A673 (cell line): ENCODE measurements at regions not wholly inside any gene's neighbourhood (a gene's known extent, or its start where the extent isn't known, plus 50 kb on each side); places are given as distances from the start of the nearest gene placed in this dataset.

Experiments
- BruUV-seq: library from RNA; stranded (reverse); fragments of 400-500 nt; replicated peaks from 2 replicates; lab custom pipeline; 2021; lab: Mats Ljungman, UMichigan
- CTCF ChIA-PET: fragments of 300-600 bp; sonication (Branson Sonifier 250); formaldehyde crosslinking; loops from one replicate; lab custom pipeline; 2022; ENCODE audit warnings: antibody characterized with exemption; lab: Charles Lee
- POLR2A ChIA-PET: fragments of 300-600 bp; sonication (Branson Sonifier 250); formaldehyde crosslinking; loops from one replicate; lab custom pipeline; 2022; ENCODE audit warnings: antibody characterized with exemption; ENCODE audit not compliant: low non-redundant PET; lab: Charles Lee
- DNase-seq: peaks from one replicate; pipeline ENCODE4 v3.0.0-alpha.2; 2015; ENCODE audit warnings: low spot score
- H3K27ac ChIP-seq: fragments of 200-600 bp; sonication (generic); 2 replicates; pipeline ENCODE4 v1.5.1; 2016; ENCODE audit warnings: mixed run types, low read depth, mild to moderate bottlenecking, mixed read lengths, antibody characterized with exemption, low read length; ENCODE audit not compliant: poor library complexity, severe bottlenecking
- H3K27me3 ChIP-seq: fragments of 200-600 bp; sonication (generic); replicated peaks from 2 replicates; pipeline ENCODE4 v1.6.1; 2017; ENCODE audit warnings: mixed run types, low read depth, mild to moderate bottlenecking, mixed read lengths, antibody characterized with exemption, low read length; ENCODE audit not compliant: insufficient read depth, poor library complexity
- H3K36me3 ChIP-seq: fragments of 200-600 bp; sonication (generic); 2 replicates; pipeline ENCODE4 v1.6.1; 2016; ENCODE audit warnings: mixed run types, mild to moderate bottlenecking, mixed read lengths, antibody characterized with exemption, low read length; ENCODE audit not compliant: insufficient read depth, poor library complexity, severe bottlenecking
- H3K4me1 ChIP-seq: fragments of 200-600 bp; sonication (generic); 2 replicates; pipeline ENCODE4 v1.6.1; 2017; ENCODE audit warnings: mixed run types, mild to moderate bottlenecking, mixed read lengths, antibody characterized with exemption, low read length; ENCODE audit not compliant: insufficient read depth, poor library complexity, severe bottlenecking
- H3K4me3 ChIP-seq: fragments of 200-600 bp; sonication (generic); 2 replicates; pipeline ENCODE4 v1.5.1; 2016; ENCODE audit warnings: low read depth, mixed run types, mild to moderate bottlenecking, mixed read lengths, low read length; ENCODE audit not compliant: poor library complexity, severe bottlenecking
- H3K9me3 ChIP-seq: fragments of 200-600 bp; sonication (generic); 2 replicates; pipeline ENCODE4 v1.6.1; 2016; ENCODE audit warnings: mixed run types, low read depth, mild to moderate bottlenecking, mixed read lengths, antibody characterized with exemption, low read length; ENCODE audit not compliant: poor library complexity, severe bottlenecking
- EZH2 ChIP-seq: fragments of 200-600 bp; sonication (generic); IDR thresholded peaks from 2 replicates; pipeline ENCODE4 v1.6.1; 2017; ENCODE audit warnings: borderline replicate concordance, low read depth, mild to moderate bottlenecking, mixed read lengths, antibody characterized with exemption, low read length; ENCODE audit not compliant: poor library complexity, severe bottlenecking
- intact Hi-C: fragments of 100-400 bp; cut with micrococcal nuclease; formaldehyde crosslinking; loops from one replicate; pipeline ENCODE4 v1.10.0; 2022; ENCODE audit not compliant: unreplicated experiment
- TF ChIP-seq, protein P1 (sequence below): fragments of 300-800, 200-600 bp; sonication (generic); conservative IDR thresholded peaks from 2 replicates; pipeline ENCODE4 v1.5.1; 2017; ENCODE audit warnings: low read depth, mild to moderate bottlenecking, antibody characterized with exemption, low read length, moderate library complexity, mixed read lengths

DNA sequence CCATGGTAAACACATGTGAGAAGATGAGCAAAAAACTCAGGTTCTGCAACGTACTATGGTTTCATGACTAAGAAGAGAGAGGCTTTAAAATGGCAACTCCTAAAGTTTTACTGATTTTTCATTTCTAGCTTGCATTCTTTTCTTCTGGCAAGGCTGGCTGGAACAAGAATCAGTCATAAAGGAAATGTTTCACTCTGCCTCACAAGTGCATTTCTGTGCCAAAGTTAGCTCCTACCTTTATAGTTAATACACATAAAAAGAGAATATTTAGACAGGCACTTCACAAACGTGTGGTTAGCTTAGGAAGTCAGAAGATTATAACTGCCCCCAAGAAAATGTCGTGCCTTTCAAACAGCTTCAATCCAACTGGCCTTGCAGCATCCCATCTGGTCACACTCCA lies 417.1 kb upstream of the CDH11 start:
- H3K4me1 ChIP-seq: peaks cover 31% of the 10 kb centered on the region
- intact Hi-C loops: no loop called here
- no peaks in the 10 kb centered on the region for H3K9me3 ChIP-seq
- no peak overlapping the region for H3K27ac ChIP-seq
- no peaks in the 10 kb centered on the region for H3K36me3 ChIP-seq
- ChIA-PET CTCF (no interaction called here), POLR2A (interaction anchor here (0.7 kb wide), 1 partner anchor 276 kb away, joined by 4 read pairs; no protein-coding TSS in a partner anchor)
- DNase-seq: no peak
- TF ChIP-seq, protein P1, sequence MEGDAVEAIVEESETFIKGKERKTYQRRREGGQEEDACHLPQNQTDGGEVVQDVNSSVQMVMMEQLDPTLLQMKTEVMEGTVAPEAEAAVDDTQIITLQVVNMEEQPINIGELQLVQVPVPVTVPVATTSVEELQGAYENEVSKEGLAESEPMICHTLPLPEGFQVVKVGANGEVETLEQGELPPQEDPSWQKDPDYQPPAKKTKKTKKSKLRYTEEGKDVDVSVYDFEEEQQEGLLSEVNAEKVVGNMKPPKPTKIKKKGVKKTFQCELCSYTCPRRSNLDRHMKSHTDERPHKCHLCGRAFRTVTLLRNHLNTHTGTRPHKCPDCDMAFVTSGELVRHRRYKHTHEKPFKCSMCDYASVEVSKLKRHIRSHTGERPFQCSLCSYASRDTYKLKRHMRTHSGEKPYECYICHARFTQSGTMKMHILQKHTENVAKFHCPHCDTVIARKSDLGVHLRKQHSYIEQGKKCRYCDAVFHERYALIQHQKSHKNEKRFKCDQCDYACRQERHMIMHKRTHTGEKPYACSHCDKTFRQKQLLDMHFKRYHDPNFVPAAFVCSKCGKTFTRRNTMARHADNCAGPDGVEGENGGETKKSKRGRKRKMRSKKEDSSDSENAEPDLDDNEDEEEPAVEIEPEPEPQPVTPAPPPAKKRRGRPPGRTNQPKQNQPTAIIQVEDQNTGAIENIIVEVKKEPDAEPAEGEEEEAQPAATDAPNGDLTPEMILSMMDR: no peak
- TF ChIP-seq EZH2: no peak
- BruUV-seq: no TSS peak
- no peak overlapping the region for H3K4me3 ChIP-seq
- no peaks in the 10 kb centered on the region for H3K27me3 ChIP-seq

DNA sequence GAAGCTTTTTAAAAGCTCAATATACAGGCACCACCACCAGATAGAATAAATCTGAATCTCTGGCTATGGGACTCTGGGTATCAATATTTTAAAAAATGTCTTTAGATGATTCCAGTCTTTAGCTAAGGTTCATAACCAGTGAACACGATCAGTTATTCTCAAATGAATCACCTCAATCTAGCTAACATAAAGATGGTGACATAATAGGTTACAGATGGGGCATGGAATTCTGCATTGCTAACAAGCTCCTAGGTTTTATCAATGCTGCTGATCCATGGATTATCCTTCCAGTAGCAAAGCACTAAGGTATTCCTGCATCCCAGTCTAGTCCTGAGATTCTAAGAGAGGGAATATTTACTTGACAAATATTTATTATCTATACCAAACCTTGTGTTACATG lies 415.5 kb upstream of the CDH11 start:
- Histone ChIP-seq H3K4me1 (peaks cover 20% of the 10 kb centered on the region), H3K4me3 (no peak overlapping the region), H3K27ac (no peak overlapping the region), H3K36me3 (no peaks in the 10 kb centered on the region), H3K27me3 (no peaks in the 10 kb centered on the region), H3K9me3 (no peaks in the 10 kb centered on the region)
- intact Hi-C loops: no loop called here
- no TSS peak for BruUV-seq
- ChIA-PET CTCF (no interaction called here), POLR2A (no interaction called here)
- no peak for DNase-seq
- no peak for TF ChIP-seq EZH2
- TF ChIP-seq, protein P1: no peak

DNA sequence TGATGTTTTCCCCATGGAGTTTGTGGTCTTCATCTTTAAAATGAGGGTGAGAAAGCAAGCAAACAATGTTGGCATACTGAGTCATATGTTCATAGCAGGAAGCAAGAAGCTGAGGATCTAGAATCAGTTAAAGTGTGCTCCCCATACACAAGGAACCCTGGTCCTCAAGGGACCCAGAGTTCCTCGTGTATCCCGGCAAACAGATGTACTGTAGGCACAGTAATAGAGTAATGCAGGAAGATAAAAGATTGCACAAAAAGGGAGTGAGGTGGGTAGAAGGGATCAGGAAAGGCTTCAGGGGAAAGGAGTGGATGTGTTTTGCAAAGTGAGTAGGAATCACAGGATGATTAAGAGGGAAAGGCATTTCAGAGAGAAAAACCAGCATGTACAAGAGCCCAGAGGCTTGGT lies 412.3 kb upstream of the CDH11 start:
- Histone ChIP-seq H3K9me3 (no peaks in the 10 kb centered on the region), H3K27ac (no peak overlapping the region), H3K4me3 (no peak overlapping the region), H3K27me3 (no peaks in the 10 kb centered on the region), H3K4me1 (peaks cover 2% of the 10 kb centered on the region), H3K36me3 (no peaks in the 10 kb centered on the region)
- TF ChIP-seq EZH2: no peak
- TF ChIP-seq, protein P1: no peak
- DNase-seq: no peak
- POLR2A ChIA-PET: no interaction called here
- intact Hi-C loops: no loop called here
- CTCF ChIA-PET: no interaction called here
- BruUV-seq: no TSS peak
